ENCODE measurements at regions not wholly inside any gene's neighbourhood (a gene's known extent, or its start where the extent isn't known, plus 50 kb on each side); places are given as distances from the start of the nearest gene placed in this dataset.

DNA sequence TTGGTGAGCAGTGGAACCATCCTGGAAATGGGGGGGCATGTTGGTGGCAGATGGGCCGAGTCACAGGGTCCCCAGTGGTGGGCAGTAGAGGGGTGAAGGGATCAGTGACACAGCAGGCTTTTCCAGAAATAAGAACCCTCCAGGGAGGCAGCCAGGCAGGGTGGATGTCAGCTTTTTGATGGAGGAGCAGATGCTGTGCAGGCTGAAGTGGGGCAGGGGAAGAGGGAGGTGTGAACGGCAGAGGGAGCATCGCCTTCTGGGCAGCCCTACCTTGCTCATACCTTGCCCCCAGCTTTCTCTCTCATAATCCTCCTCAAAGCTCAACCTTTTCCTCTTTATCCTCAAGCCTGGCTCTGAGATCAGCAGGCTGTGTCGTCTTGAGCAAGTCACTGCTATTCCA is 131.8 kb upstream of the IPO9 start:
- H3K27ac Mint-ChIP-seq, result peak overlapping the region; percentile 52 to 92 (median 73)
- peaks cover 2% of the 10 kb centered on the region for H3K9me3 Mint-ChIP-seq
- H3K4me1 Mint-ChIP-seq, result peaks cover 10% of the 10 kb centered on the region
- H3K4me3 Mint-ChIP-seq, result no peak overlapping the region
- peaks cover 10% of the 10 kb centered on the region for H3K27me3 Mint-ChIP-seq (ENCODE audit: low read depth)
- H3K36me3 Mint-ChIP-seq (ENCODE audit: low read depth), result no peaks in the 10 kb centered on the region
- TF ChIP-seq, protein P1, sequence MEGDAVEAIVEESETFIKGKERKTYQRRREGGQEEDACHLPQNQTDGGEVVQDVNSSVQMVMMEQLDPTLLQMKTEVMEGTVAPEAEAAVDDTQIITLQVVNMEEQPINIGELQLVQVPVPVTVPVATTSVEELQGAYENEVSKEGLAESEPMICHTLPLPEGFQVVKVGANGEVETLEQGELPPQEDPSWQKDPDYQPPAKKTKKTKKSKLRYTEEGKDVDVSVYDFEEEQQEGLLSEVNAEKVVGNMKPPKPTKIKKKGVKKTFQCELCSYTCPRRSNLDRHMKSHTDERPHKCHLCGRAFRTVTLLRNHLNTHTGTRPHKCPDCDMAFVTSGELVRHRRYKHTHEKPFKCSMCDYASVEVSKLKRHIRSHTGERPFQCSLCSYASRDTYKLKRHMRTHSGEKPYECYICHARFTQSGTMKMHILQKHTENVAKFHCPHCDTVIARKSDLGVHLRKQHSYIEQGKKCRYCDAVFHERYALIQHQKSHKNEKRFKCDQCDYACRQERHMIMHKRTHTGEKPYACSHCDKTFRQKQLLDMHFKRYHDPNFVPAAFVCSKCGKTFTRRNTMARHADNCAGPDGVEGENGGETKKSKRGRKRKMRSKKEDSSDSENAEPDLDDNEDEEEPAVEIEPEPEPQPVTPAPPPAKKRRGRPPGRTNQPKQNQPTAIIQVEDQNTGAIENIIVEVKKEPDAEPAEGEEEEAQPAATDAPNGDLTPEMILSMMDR (IDR thresholded peaks at IDR 0.05; ENCODE audit: unreplicated experiment in 3 of 3), result no peak

DNA sequence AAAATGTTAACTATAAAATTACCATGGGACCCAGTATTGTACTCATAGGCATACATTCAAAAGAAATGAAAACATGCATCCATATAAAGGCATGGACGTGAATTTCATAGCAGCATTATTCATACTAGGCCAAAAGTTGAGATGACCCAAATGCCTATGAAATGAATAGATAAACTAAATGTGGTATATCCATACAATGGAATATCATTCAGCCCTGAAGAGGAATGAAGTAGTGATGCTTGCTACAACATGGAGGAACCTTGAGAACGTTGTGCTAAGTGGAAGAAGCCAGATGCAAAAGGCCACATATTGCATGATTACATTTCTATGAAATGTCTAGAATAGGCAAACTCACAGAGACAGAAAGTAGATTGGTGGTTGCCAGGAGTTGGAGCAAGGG is 127.1 kb upstream of the IPO9 start:
- TF ChIP-seq, protein P1 (IDR thresholded peaks at IDR 0.05; ENCODE audit: unreplicated experiment in 3 of 3), result no peak
- peaks cover 14% of the 10 kb centered on the region for H3K27me3 Mint-ChIP-seq (ENCODE audit: low read depth)
- no peak overlapping the region for H3K4me3 Mint-ChIP-seq
- H3K27ac Mint-ChIP-seq, result peak overlapping the region in 1 of 3 experiments; percentile 26
- peaks cover 4% of the 10 kb centered on the region for H3K36me3 Mint-ChIP-seq (ENCODE audit: low read depth)
- H3K9me3 Mint-ChIP-seq, result peaks cover 2% of the 10 kb centered on the region
- H3K4me1 Mint-ChIP-seq, result peaks cover 31% of the 10 kb centered on the region

DNA sequence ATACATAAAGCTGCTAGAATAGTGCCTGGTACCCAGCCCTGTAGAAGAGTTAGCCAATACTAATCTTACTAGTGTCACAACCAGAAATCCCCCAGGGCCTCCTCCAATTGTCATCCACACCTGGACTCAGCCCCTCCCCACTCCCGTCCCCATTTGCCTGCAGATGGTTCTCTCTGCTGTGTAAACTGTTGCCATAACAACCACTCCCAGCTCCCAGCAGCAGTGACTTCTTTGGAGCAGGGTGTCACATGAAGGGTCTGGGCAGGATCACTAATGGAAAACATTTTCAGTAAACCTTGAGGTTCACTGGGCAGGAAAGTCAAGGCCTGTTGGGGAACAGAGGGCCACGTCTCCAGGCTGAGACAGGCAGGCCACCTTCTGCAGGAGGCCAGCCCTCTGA is 126.0 kb upstream of the IPO9 start:
- peaks cover 4% of the 10 kb centered on the region for H3K36me3 Mint-ChIP-seq (ENCODE audit: low read depth)
- peak overlapping the region in 1 of 3 experiments; percentile 59 for H3K27ac Mint-ChIP-seq
- peaks cover 14% of the 10 kb centered on the region for H3K27me3 Mint-ChIP-seq (ENCODE audit: low read depth)
- H3K4me1 Mint-ChIP-seq, result peaks cover 30% of the 10 kb centered on the region
- H3K4me3 Mint-ChIP-seq, result no peak overlapping the region
- TF ChIP-seq, protein P1 (IDR thresholded peaks at IDR 0.05; ENCODE audit: unreplicated experiment in 3 of 3), result no peak
- peaks cover 2% of the 10 kb centered on the region for H3K9me3 Mint-ChIP-seq

DNA sequence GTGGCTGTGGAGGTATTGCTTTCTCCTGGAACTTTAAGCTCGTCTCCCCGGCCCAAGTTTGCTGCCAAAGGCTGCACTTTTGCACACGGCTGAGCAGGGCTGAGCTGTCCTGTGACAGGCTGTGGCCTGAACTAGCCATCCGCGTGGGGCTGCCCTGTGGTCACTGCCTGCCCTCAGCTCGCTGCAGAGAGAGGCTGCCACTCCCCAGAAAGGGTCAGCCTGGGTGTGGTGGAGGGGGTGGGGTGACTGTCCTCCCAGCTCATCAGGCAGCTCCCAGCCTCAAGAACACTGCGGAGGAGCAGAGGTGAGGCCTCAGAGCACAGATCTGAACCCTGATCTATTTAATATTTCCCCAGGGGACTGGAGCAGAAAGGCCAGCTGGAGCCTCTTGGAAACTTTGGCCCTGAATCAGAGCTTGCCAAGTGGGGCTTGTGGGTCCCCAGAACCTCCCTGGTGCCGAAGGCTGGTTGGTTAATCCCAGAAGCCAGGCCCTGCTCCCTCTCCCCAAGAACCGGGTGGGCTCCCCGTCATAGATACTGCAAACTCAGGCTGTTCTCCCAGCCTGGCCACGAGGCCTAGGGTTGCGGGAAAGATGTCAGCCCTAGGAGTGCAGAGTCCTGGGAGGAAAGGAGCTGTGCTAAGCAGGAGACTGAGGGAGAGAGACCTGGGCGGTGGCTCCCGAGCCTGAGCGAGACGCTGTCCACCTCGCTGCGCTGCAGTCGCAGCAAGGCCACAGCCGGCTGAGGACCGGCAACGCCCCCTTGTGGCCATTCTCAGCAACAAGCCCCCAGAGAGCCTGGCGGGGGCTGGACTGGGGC is 125.1 kb upstream of the IPO9 start:
- TF ChIP-seq, protein P1 (IDR thresholded peaks at IDR 0.05; ENCODE audit: unreplicated experiment in 3 of 3), result peak; percentile 98 to 99 (median 98)
- Mint-ChIP-seq H3K27me3 (ENCODE audit: low read depth) (peaks cover 14% of the 10 kb centered on the region), H3K4me3 (no peak overlapping the region), H3K36me3 (ENCODE audit: low read depth) (peaks cover 4% of the 10 kb centered on the region), H3K9me3 (peaks cover 2% of the 10 kb centered on the region), H3K27ac (peak overlapping the region in 1 of 3 experiments; percentile 33), H3K4me1 (peaks cover 28% of the 10 kb centered on the region)

DNA sequence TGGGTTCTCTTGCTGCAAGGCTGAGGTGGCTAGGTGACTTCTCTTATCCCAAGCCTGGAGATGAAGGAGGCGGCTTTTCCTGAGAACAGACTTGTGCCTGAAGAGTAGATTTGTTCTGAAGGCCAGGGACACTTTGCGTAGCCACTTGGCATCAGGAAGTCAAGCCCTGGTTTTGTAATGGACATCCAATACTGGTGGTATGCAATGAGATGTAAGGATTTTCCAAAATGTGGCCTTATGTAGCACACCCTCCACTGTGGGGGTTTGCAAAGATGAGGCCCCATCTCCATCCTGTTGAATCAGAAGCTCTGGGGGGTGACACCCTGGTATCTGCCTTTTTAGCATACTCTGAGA is 124.5 kb upstream of the IPO9 start:
- TF ChIP-seq, protein P1 (IDR thresholded peaks at IDR 0.05; ENCODE audit: unreplicated experiment in 3 of 3), result peak in 1 of 3 experiments; percentile 10
- Mint-ChIP-seq H3K9me3 (peaks cover 2% of the 10 kb centered on the region), H3K27me3 (ENCODE audit: low read depth) (peaks cover 14% of the 10 kb centered on the region), H3K4me1 (peaks cover 28% of the 10 kb centered on the region), H3K4me3 (no peak overlapping the region), H3K27ac (peak overlapping the region in 1 of 3 experiments; percentile 33), H3K36me3 (ENCODE audit: low read depth) (peaks cover 4% of the 10 kb centered on the region)

DNA sequence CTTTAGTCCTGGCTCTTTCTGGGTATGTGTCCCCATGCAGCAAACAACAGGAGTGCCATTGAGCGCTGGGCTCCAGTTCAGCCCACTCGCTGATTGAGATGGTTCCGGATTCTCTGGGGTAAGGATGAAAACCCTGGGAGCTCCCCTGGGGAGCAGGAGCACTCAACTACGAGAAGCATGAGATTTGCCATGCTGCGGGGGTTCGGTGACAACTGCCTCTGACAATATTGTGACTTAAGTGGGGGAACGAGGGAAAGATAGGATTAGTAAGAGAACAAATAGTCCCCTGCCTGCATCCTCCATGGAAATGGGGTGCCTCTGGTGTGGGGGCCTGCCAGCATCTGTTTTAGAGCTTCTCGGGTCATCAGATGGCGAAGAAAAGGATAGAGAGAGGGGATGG is 123.6 kb upstream of the IPO9 start:
- Mint-ChIP-seq H3K27ac (peak overlapping the region in 1 of 3 experiments; percentile 26), H3K27me3 (ENCODE audit: low read depth) (peaks cover 14% of the 10 kb centered on the region), H3K9me3 (no peaks in the 10 kb centered on the region), H3K4me3 (no peak overlapping the region), H3K36me3 (ENCODE audit: low read depth) (peaks cover 4% of the 10 kb centered on the region), H3K4me1 (peaks cover 34% of the 10 kb centered on the region)
- TF ChIP-seq, protein P1 (IDR thresholded peaks at IDR 0.05; ENCODE audit: unreplicated experiment in 3 of 3), result no peak
